Lower leg skin (tissue), 3 donors: ENCODE measurements at regions not wholly inside any gene's neighbourhood (a gene's known extent, or its start where the extent isn't known, plus 50 kb on each side); places are given as distances from the start of the nearest gene placed in this dataset.

Experiments used
- POLR2A ChIP-seq, 2 donors: fragments of 450-650 bp; IDR thresholded peaks; one replicate each; pipeline ENCODE4 v1.6.1; 2016 to 2017; ENCODE audit warnings: antibody characterized with exemption in 2 of 2, mild to moderate bottlenecking in 1 of 2, moderate library complexity in 1 of 2
- TF ChIP-seq, protein P1 (sequence below), 3 donors: fragments of 450-650 bp; IDR thresholded peaks; one replicate each; pipeline ENCODE4 v1.5.1; 2016; ENCODE audit warnings: antibody characterized with exemption in 3 of 3, mild to moderate bottlenecking in 3 of 3, moderate library complexity in 2 of 3

DNA sequence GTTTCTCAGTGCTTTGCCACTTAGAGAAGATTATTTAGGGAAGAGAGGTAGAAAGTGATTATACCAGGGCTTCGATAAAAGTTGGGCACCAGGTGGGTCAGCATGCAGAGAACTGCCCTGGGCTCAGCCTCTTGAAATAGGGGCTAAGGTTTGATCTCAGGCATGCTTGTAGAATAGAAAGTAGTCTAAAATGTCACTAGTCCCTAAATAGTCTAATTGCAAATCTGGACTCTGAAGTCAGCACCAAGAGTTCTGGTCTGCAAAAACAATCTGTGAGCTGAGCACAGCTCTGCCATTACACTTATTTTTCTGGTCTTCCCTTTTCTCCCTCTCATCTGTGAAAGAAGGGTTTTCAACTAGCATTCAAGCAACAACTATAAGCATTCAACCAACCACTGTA lies 248.0 kb downstream of the SMARCA2 start:
- TF ChIP-seq, protein P1, sequence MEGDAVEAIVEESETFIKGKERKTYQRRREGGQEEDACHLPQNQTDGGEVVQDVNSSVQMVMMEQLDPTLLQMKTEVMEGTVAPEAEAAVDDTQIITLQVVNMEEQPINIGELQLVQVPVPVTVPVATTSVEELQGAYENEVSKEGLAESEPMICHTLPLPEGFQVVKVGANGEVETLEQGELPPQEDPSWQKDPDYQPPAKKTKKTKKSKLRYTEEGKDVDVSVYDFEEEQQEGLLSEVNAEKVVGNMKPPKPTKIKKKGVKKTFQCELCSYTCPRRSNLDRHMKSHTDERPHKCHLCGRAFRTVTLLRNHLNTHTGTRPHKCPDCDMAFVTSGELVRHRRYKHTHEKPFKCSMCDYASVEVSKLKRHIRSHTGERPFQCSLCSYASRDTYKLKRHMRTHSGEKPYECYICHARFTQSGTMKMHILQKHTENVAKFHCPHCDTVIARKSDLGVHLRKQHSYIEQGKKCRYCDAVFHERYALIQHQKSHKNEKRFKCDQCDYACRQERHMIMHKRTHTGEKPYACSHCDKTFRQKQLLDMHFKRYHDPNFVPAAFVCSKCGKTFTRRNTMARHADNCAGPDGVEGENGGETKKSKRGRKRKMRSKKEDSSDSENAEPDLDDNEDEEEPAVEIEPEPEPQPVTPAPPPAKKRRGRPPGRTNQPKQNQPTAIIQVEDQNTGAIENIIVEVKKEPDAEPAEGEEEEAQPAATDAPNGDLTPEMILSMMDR (IDR thresholded peaks at IDR 0.05), result no peak
- no peak for TF ChIP-seq POLR2A (IDR thresholded peaks at IDR 0.05)
